ENCODE measurements at regions not wholly inside any gene's neighbourhood (a gene's known extent, or its start where the extent isn't known, plus 50 kb on each side); places are given as distances from the start of the nearest gene placed in this dataset.
"Not testable (repeated sequence)": the region's sequence is repeated elsewhere in the genome, so short reads cannot be mapped to it uniquely, and the experiment has no call there.

- H3K27me3 ChIP-seq (ENCODE audit: control insufficient read depth, insufficient read depth, low read length); H3K4me3 ChIP-seq (ENCODE audit: low read length); H3K27ac ChIP-seq (ENCODE audit: low read depth, low read length); H3K9ac ChIP-seq (ENCODE audit: low read length); H3K4me1 ChIP-seq (ENCODE audit: control insufficient read depth, insufficient read depth, low read length); H3K36me3 ChIP-seq (ENCODE audit: control insufficient read depth, insufficient read depth, low read length): not testable (repeated sequence)
Observed at GRCh38 chr12:59326457-59326856, 269.4 kb upstream of the SLC16A7 start.

- Histone ChIP-seq H3K4me3 (ENCODE audit: low read length) (no peak overlapping the region), H3K27me3 (ENCODE audit: control insufficient read depth, insufficient read depth, low read length) (no peaks in the 10 kb centered on the region), H3K27ac (ENCODE audit: low read depth, low read length) (no peak overlapping the region), H3K9ac (ENCODE audit: low read length) (no peak overlapping the region), H3K36me3 (ENCODE audit: control insufficient read depth, insufficient read depth, low read length) (no peaks in the 10 kb centered on the region), H3K4me1 (ENCODE audit: control insufficient read depth, insufficient read depth, low read length) (no peaks in the 10 kb centered on the region)
Observed at GRCh38 chr12:59322473-59322872, 273.4 kb upstream of the SLC16A7 start.

GRCh38 chr12:59321278-59321677, 274.6 kb upstream of the SLC16A7 start:
- H3K36me3 ChIP-seq (ENCODE audit: control insufficient read depth, insufficient read depth, low read length): no peaks in the 10 kb centered on the region
- no peak overlapping the region for H3K9ac ChIP-seq (ENCODE audit: low read length)
- H3K4me3 ChIP-seq (ENCODE audit: low read length): no peak overlapping the region
- no peaks in the 10 kb centered on the region for H3K4me1 ChIP-seq (ENCODE audit: control insufficient read depth, insufficient read depth, low read length)
- no peaks in the 10 kb centered on the region for H3K27me3 ChIP-seq (ENCODE audit: control insufficient read depth, insufficient read depth, low read length)
- no peak overlapping the region for H3K27ac ChIP-seq (ENCODE audit: low read depth, low read length)

GRCh38 chr12:59320112-59320511, 275.7 kb upstream of the SLC16A7 start:
- H3K27ac ChIP-seq (ENCODE audit: low read depth, low read length): no peak overlapping the region
- H3K4me3 ChIP-seq (ENCODE audit: low read length): no peak overlapping the region
- no peak overlapping the region for H3K9ac ChIP-seq (ENCODE audit: low read length)
- no peaks in the 10 kb centered on the region for H3K36me3 ChIP-seq (ENCODE audit: control insufficient read depth, insufficient read depth, low read length)
- no peaks in the 10 kb centered on the region for H3K27me3 ChIP-seq (ENCODE audit: control insufficient read depth, insufficient read depth, low read length)
- H3K4me1 ChIP-seq (ENCODE audit: control insufficient read depth, insufficient read depth, low read length): no peaks in the 10 kb centered on the region

GRCh38 chr12:59318940-59319339, 276.9 kb upstream of the SLC16A7 start:
- no peaks in the 10 kb centered on the region for H3K27me3 ChIP-seq (ENCODE audit: control insufficient read depth, insufficient read depth, low read length)
- H3K4me3 ChIP-seq (ENCODE audit: low read length): no peak overlapping the region
- no peaks in the 10 kb centered on the region for H3K36me3 ChIP-seq (ENCODE audit: control insufficient read depth, insufficient read depth, low read length)
- no peaks in the 10 kb centered on the region for H3K4me1 ChIP-seq (ENCODE audit: control insufficient read depth, insufficient read depth, low read length)
- no peak overlapping the region for H3K27ac ChIP-seq (ENCODE audit: low read depth, low read length)
- no peak overlapping the region for H3K9ac ChIP-seq (ENCODE audit: low read length)

- no peaks in the 10 kb centered on the region for H3K4me1 ChIP-seq (ENCODE audit: control insufficient read depth, insufficient read depth, low read length)
- H3K9ac ChIP-seq (ENCODE audit: low read length): no peak overlapping the region
- H3K4me3 ChIP-seq (ENCODE audit: low read length): no peak overlapping the region
- H3K27me3 ChIP-seq (ENCODE audit: control insufficient read depth, insufficient read depth, low read length): no peaks in the 10 kb centered on the region
- H3K36me3 ChIP-seq (ENCODE audit: control insufficient read depth, insufficient read depth, low read length): no peaks in the 10 kb centered on the region
- no peak overlapping the region for H3K27ac ChIP-seq (ENCODE audit: low read depth, low read length)
Observed at GRCh38 chr12:59317598-59317997, 278.2 kb upstream of the SLC16A7 start.

GRCh38 chr12:59316938-59317337, 278.9 kb upstream of the SLC16A7 start:
- Histone ChIP-seq H3K4me1 (ENCODE audit: control insufficient read depth, insufficient read depth, low read length) (no peaks in the 10 kb centered on the region), H3K36me3 (ENCODE audit: control insufficient read depth, insufficient read depth, low read length) (no peaks in the 10 kb centered on the region), H3K27me3 (ENCODE audit: control insufficient read depth, insufficient read depth, low read length) (no peaks in the 10 kb centered on the region), H3K27ac (ENCODE audit: low read depth, low read length) (no peak overlapping the region), H3K9ac (ENCODE audit: low read length) (no peak overlapping the region), H3K4me3 (ENCODE audit: low read length) (no peak overlapping the region)

- H3K27me3 ChIP-seq (ENCODE audit: control insufficient read depth, insufficient read depth, low read length); H3K4me3 ChIP-seq (ENCODE audit: low read length); H3K4me1 ChIP-seq (ENCODE audit: control insufficient read depth, insufficient read depth, low read length); H3K36me3 ChIP-seq (ENCODE audit: control insufficient read depth, insufficient read depth, low read length); H3K9ac ChIP-seq (ENCODE audit: low read length); H3K27ac ChIP-seq (ENCODE audit: low read depth, low read length): not testable (repeated sequence)
Observed at GRCh38 chr12:59316354-59316753, 279.5 kb upstream of the SLC16A7 start.

- H3K9ac ChIP-seq (ENCODE audit: low read length): no peak overlapping the region
- H3K27me3 ChIP-seq (ENCODE audit: control insufficient read depth, insufficient read depth, low read length): no peaks in the 10 kb centered on the region
- no peak overlapping the region for H3K4me3 ChIP-seq (ENCODE audit: low read length)
- H3K36me3 ChIP-seq (ENCODE audit: control insufficient read depth, insufficient read depth, low read length): no peaks in the 10 kb centered on the region
- no peaks in the 10 kb centered on the region for H3K4me1 ChIP-seq (ENCODE audit: control insufficient read depth, insufficient read depth, low read length)
- no peak overlapping the region for H3K27ac ChIP-seq (ENCODE audit: low read depth, low read length)
Observed at GRCh38 chr12:59314209-59314608, 281.6 kb upstream of the SLC16A7 start.

- no peak overlapping the region for H3K27ac ChIP-seq (ENCODE audit: low read depth, low read length)
- no peak overlapping the region for H3K9ac ChIP-seq (ENCODE audit: low read length)
- no peaks in the 10 kb centered on the region for H3K4me1 ChIP-seq (ENCODE audit: control insufficient read depth, insufficient read depth, low read length)
- no peaks in the 10 kb centered on the region for H3K36me3 ChIP-seq (ENCODE audit: control insufficient read depth, insufficient read depth, low read length)
- no peak overlapping the region for H3K4me3 ChIP-seq (ENCODE audit: low read length)
- H3K27me3 ChIP-seq (ENCODE audit: control insufficient read depth, insufficient read depth, low read length): no peaks in the 10 kb centered on the region
Observed at GRCh38 chr12:59304077-59304721, 291.6 kb upstream of the SLC16A7 start.

GRCh38 chr12:59298296-59298695, 297.5 kb upstream of the SLC16A7 start:
- Histone ChIP-seq H3K27me3 (ENCODE audit: control insufficient read depth, insufficient read depth, low read length) (no peaks in the 10 kb centered on the region), H3K9ac (ENCODE audit: low read length) (no peak overlapping the region), H3K36me3 (ENCODE audit: control insufficient read depth, insufficient read depth, low read length) (no peaks in the 10 kb centered on the region), H3K27ac (ENCODE audit: low read depth, low read length) (no peak overlapping the region), H3K4me3 (ENCODE audit: low read length) (no peak overlapping the region), H3K4me1 (ENCODE audit: control insufficient read depth, insufficient read depth, low read length) (no peaks in the 10 kb centered on the region)

GRCh38 chr12:59294221-59294620, 301.6 kb upstream of the SLC16A7 start:
- Histone ChIP-seq H3K36me3 (ENCODE audit: control insufficient read depth, insufficient read depth, low read length) (no peaks in the 10 kb centered on the region), H3K4me1 (ENCODE audit: control insufficient read depth, insufficient read depth, low read length) (no peaks in the 10 kb centered on the region), H3K9ac (ENCODE audit: low read length) (no peak overlapping the region), H3K27me3 (ENCODE audit: control insufficient read depth, insufficient read depth, low read length) (no peaks in the 10 kb centered on the region), H3K4me3 (ENCODE audit: low read length) (no peak overlapping the region), H3K27ac (ENCODE audit: low read depth, low read length) (no peak overlapping the region)

- H3K4me3 ChIP-seq (ENCODE audit: low read length): no peak overlapping the region
- H3K27ac ChIP-seq (ENCODE audit: low read depth, low read length): no peak overlapping the region
- H3K4me1 ChIP-seq (ENCODE audit: control insufficient read depth, insufficient read depth, low read length): no peaks in the 10 kb centered on the region
- no peaks in the 10 kb centered on the region for H3K27me3 ChIP-seq (ENCODE audit: control insufficient read depth, insufficient read depth, low read length)
- H3K36me3 ChIP-seq (ENCODE audit: control insufficient read depth, insufficient read depth, low read length): no peaks in the 10 kb centered on the region
- no peak overlapping the region for H3K9ac ChIP-seq (ENCODE audit: low read length)
Observed at GRCh38 chr12:59282999-59283398, 312.8 kb upstream of the SLC16A7 start.

All from rectal smooth muscle tissue (tissue), 1 donor.